Activated B cell treated with CpG ODN at 0.5 μM for 24 hours (primary cell): ENCODE measurements at regions not wholly inside any gene's neighbourhood (a gene's known extent, or its start where the extent isn't known, plus 50 kb on each side); places are given as distances from the start of the nearest gene placed in this dataset.

Experiments used
- ATAC-seq: fragments of 200-7000 bp; cut with Tn5 transposase; one replicate; pipeline ENCODE4 v1.10.0; 2021; ENCODE audit warnings: low read depth, mild to moderate bottlenecking, moderate library complexity
- CTCF ChIA-PET: fragments of 350-600 bp; sonication (Branson Sonifier 250); formaldehyde crosslinking; loops from one replicate; lab custom pipeline; 2021; ENCODE audit warnings: antibody characterized with exemption; lab: Charles Lee
- POLR2A ChIA-PET: fragments of 350-600 bp; sonication (Branson Sonifier 250); formaldehyde crosslinking; loops from one replicate; lab custom pipeline; 2021; ENCODE audit warnings: antibody characterized with exemption; lab: Charles Lee
- DNase-seq: peaks from one replicate; pipeline ENCODE4 v3.0.0; 2022
- H3K27ac Mint-ChIP-seq: one replicate; pipeline ENCODE4 v1.8.0; 2020; ENCODE audit warnings: mixed read lengths
- H3K27me3 Mint-ChIP-seq: one replicate; pipeline ENCODE4 v1.8.0; 2021; ENCODE audit warnings: mixed read lengths
- H3K36me3 Mint-ChIP-seq: one replicate; pipeline ENCODE4 v1.8.0; 2021; ENCODE audit warnings: low read depth, mixed read lengths
- H3K4me1 Mint-ChIP-seq: one replicate; pipeline ENCODE4 v1.8.0; 2021; ENCODE audit warnings: mixed read lengths
- H3K4me3 Mint-ChIP-seq: one replicate; pipeline ENCODE4 v1.8.0; 2020; ENCODE audit warnings: mild to moderate bottlenecking, mixed read lengths
- H3K9me3 Mint-ChIP-seq: one replicate; pipeline ENCODE4 v1.8.0; 2020; ENCODE audit warnings: mixed read lengths
- CTCF ChIP-seq: fragments of 200-600 bp; IDR thresholded peaks from one replicate; pipeline ENCODE4 v1.8.0; 2022; ENCODE audit warnings: antibody characterized with exemption, mild to moderate bottlenecking
- intact Hi-C: fragments of 100-400 bp; cut with micrococcal nuclease; formaldehyde crosslinking; loops from one replicate; pipeline ENCODE4 v1.15.1; 2024

- Mint-ChIP-seq H3K9me3 (no peaks in the 10 kb centered on the region), H3K27ac (no peak overlapping the region), H3K4me3 (no peak overlapping the region), H3K27me3 (peaks cover 1% of the 10 kb centered on the region), H3K36me3 (no peaks in the 10 kb centered on the region), H3K4me1 (no peaks in the 10 kb centered on the region)
- ChIA-PET CTCF (no interaction called here), POLR2A (no interaction called here)
- ATAC-seq (no peak), DNase-seq (no peak)
- TF ChIP-seq CTCF: no peak
- intact Hi-C loops: no loop called here
These were observed 136.3 kb upstream of the GATA6 start for GRCh38 chr18:22033085-22033484.

GRCh38 chr18:22034276-22034675 lies 135.1 kb upstream of the GATA6 start:
- Mint-ChIP-seq H3K4me3 (no peak overlapping the region), H3K27ac (no peak overlapping the region), H3K9me3 (no peaks in the 10 kb centered on the region), H3K27me3 (peaks cover 1% of the 10 kb centered on the region), H3K36me3 (no peaks in the 10 kb centered on the region), H3K4me1 (no peaks in the 10 kb centered on the region)
- DNase-seq (no peak), ATAC-seq (no peak)
- intact Hi-C loops: no loop called here
- CTCF ChIA-PET: no interaction called here
- POLR2A ChIA-PET: no interaction called here
- TF ChIP-seq CTCF: no peak

- DNase-seq: no peak
These were observed 128.9 kb upstream of the GATA6 start for GRCh38 chr18:22040533-22040932.

GRCh38 chr18:22043837-22044236 lies 125.6 kb upstream of the GATA6 start:
- TF ChIP-seq CTCF: no peak
- intact Hi-C loops: no loop called here
- Mint-ChIP-seq H3K4me1 (no peaks in the 10 kb centered on the region), H3K27ac (no peak overlapping the region), H3K27me3 (no peaks in the 10 kb centered on the region), H3K36me3 (no peaks in the 10 kb centered on the region), H3K4me3 (no peak overlapping the region), H3K9me3 (no peaks in the 10 kb centered on the region)
- POLR2A ChIA-PET: no interaction called here
- ATAC-seq: no peak
- CTCF ChIA-PET: no interaction called here
- no peak for DNase-seq

More at GRCh38 chr18:22040533-22040932, 128.9 kb upstream of the GATA6 start:
- Mint-ChIP-seq H3K9me3 (no peaks in the 10 kb centered on the region), H3K27me3 (no peaks in the 10 kb centered on the region), H3K36me3 (no peaks in the 10 kb centered on the region), H3K27ac (no peak overlapping the region), H3K4me3 (no peak overlapping the region), H3K4me1 (no peaks in the 10 kb centered on the region)
- ChIA-PET POLR2A (no interaction called here), CTCF (no interaction called here)
- ATAC-seq: no peak
- no peak for TF ChIP-seq CTCF
- intact Hi-C loops: no loop called here

- intact Hi-C loops: no loop called here
- Mint-ChIP-seq H3K4me1 (no peaks in the 10 kb centered on the region), H3K36me3 (no peaks in the 10 kb centered on the region), H3K9me3 (no peaks in the 10 kb centered on the region), H3K27ac (no peak overlapping the region), H3K4me3 (no peak overlapping the region), H3K27me3 (no peaks in the 10 kb centered on the region)
- ChIA-PET POLR2A (no interaction called here), CTCF (no interaction called here)
- no peak for ATAC-seq
- DNase-seq: no peak
- no peak for TF ChIP-seq CTCF
These were observed 124.7 kb upstream of the GATA6 start for GRCh38 chr18:22044474-22045220.
